ENCODE measurements at regions not wholly inside any gene's neighbourhood (a gene's known extent, or its start where the extent isn't known, plus 50 kb on each side); places are given as distances from the start of the nearest gene placed in this dataset.
A peak's percentile ranks its signal among the peaks of the same experiment; 100 is the strongest.

- DNase-seq, result no peak
Measured at GRCh38 chr1:25053576-25054250, 123.6 kb upstream of the RUNX3 start.

DNA sequence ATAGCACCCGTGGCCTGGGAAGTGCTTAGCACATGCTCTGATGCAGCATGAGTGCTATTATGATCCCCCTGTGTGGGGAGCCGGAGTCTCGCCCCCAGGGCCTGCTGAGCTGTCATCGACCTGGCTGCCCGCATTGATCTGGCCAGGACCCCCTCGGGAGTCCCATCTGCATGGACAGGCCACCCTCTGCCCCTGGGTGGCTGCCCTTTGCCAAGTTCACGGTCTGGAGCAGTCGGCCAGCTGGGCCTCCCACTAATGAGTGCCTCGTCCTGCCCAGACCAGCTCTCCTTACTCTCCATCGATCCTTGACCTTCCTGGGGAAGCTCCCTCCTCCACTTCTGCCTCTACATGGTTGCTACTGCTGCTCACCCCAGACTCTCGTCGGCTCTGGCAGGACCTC, 121.8 kb upstream of the RUNX3 start:
- DNase-seq, result no peak

DNA sequence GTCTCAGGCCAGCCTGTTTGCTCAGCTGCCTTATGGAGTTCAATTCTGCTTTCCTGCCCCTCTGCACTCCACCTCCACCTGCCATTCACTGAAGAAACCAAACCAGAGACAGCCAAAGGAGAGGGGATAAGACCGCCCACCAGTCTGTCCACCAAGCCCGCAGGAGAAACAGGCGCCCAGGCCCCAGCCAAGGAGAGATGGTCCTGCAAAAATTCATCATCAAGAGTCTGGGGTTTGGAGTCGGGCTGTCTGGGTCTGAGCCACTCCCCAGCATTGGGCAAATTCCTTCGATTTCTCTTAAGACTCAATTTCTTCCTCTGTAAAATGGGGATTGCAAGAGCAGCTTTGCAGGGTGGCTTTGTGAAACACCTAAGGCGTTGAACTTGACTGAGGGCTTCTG, 121.4 kb upstream of the RUNX3 start:
- peak; percentile 26 for DNase-seq

DNA sequence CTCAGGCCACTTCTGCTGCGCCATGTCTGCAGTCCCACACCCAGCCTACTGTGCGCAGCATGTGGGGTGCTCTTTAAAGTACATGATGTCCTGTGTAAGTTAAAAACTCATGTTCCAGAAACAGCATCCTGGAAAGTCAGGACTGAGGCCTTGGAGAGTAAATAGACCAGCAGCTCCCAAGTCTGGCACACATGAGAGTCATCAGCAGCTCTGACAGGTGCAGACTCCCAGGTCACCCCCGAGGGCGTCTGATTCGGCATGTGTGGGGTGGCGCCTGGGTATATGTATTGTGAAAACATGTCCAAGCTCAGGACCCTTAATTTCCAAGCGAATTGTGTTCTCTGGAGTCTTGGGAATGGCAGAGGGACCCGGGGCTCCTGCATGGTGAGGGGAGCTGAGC, 120.1 kb upstream of the RUNX3 start:
- no peak for DNase-seq

DNA sequence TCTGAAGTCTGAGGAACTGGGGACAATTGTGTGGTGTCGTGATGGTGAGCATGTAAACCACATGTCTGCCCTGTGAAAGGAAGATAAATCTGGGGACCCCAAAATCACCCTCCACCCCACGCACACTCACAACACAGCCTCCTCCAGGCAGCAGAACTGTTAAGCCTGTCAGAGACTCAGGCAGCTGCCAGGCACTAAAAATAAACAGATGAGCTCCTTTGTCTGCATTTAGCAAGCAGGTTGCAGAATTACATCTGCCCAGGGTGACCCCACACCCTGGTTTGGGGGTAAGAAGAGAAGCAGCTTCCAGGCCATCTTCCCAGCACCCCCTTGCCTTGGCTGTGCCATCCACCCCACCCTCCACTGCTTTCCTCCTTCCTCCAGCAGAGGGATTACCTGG, 119.1 kb upstream of the RUNX3 start:
- no peak for DNase-seq

DNA sequence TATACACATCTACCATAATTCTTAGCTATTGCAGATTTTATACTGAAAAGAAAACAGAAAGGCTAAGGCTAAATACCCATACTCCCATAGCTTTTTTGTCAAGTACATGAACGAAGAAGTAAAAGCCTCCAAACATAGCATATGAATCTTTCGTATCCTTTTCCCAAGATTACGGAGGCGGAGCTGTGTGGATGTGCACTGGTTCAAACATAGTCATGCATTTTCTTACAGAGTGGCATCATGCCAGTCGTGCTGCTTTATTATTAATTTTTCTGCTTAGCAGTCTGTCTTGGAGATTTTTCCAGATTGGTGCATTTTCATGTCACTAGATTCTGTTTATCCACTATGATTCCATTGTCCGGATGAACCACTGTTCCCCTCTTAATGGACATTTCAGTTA, 118.7 kb upstream of the RUNX3 start:
- DNase-seq, result no peak

DNA sequence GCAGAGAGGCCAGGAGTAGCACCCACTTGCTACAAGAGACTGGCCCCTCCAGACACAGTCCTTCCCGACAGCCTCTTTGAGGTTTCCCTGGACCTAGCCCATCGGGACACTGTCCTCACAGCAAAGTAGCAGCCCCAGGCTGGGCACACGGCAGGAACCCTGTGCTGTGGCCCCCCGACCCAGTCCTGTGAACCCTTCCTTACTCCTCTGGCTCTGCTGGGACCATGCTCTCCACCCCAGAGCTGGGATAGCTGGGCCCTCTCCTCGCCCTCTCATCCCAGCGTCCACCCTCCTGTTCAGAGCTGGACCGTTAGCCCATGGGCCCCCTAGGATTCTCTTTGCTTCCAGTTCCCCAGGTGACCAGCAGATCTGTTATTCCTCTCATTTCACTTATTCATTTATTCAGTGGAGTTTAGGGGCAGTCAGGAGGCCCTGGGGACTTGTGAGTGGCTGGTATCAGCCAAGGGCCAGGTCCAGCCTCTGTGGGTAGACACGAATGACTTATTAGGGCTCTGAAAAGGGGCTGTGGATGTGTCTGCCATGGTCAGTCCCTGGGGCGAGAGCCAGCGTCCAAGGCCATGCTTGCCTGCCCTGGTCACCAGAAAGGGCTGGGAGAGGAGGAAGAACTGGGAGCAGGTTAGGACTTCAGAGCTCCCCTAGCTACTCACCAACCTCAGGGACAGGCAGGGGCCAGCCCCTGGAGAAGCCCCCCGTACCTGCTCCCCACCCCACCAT, 117.6 kb upstream of the RUNX3 start:
- no peak for DNase-seq

- DNase-seq, result no peak
Measured at GRCh38 chr1:25046194-25046532, 116.1 kb upstream of the RUNX3 start.

- no peak for DNase-seq
Measured at GRCh38 chr1:25045480-25046193, 115.6 kb upstream of the RUNX3 start.

- no peak for DNase-seq
Measured at GRCh38 chr1:25043228-25043580, 113.1 kb upstream of the RUNX3 start.

- DNase-seq, result no peak
Measured at GRCh38 chr1:25042331-25043227, 112.5 kb upstream of the RUNX3 start.

DNA sequence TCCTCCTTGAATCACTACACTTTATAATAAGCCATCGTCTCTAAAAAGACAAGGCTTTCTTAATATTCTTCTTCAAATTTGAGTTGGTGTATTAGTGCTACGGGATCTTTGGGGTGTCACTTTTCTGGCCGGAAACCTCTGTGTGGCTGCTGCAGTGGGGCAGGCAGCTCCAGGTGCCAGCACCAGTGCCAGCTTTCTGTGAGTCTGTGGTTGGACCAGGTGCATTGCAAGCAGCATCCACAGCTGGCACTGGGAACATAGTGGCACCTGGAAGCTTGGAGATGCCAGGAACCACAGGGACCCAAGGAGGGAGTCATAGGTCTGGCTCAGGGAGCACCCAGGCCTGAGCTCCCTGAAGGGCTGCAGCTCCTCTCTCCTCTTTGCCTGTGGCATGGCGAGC, 111.8 kb upstream of the RUNX3 start:
- no peak for DNase-seq

GRCh38 chr1:25040122-25040685, 110.1 kb upstream of the RUNX3 start:
- DNase-seq, result no peak

DNA sequence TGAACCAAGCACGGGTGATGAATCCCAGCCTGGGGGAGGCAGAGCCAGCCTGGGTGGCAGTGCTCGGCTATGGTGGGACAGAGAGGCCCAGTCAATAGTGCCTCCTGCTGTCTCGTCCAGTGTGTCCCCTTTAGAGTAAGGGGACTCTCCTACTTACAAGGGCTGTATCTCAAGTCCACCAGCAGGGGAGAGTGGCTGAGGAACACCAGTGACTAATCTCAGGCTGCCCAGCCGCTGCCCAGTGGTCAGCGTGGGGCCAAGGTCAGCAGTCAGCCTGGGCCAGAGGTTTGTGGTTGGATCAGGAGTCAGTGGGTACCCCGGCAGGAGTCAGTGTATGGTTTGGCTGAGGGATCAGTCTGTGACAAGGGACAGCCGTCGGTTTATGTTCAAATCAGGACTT, 109.2 kb upstream of the RUNX3 start:
- DNase-seq, result no peak

DNA sequence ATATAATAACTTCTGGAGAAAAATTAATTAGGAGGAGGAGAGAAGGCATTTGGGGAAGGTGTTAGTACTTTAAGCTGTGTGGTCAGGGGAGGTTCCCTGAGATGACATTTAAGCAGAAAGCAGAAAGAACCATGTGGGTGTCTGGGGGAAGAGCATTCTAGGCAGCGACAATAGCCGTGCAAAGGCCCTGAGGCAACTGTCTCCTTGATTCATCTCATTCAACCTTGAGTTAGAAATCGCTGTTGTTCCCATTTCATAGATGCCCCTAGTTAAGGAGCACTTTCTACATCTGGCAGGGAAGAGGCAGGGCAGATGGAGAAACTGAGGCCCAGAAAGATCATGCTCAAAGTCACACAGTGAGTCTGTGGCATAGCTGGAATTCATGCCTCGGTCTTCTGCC, 108.6 kb upstream of the RUNX3 start:
- no peak for DNase-seq

DNA sequence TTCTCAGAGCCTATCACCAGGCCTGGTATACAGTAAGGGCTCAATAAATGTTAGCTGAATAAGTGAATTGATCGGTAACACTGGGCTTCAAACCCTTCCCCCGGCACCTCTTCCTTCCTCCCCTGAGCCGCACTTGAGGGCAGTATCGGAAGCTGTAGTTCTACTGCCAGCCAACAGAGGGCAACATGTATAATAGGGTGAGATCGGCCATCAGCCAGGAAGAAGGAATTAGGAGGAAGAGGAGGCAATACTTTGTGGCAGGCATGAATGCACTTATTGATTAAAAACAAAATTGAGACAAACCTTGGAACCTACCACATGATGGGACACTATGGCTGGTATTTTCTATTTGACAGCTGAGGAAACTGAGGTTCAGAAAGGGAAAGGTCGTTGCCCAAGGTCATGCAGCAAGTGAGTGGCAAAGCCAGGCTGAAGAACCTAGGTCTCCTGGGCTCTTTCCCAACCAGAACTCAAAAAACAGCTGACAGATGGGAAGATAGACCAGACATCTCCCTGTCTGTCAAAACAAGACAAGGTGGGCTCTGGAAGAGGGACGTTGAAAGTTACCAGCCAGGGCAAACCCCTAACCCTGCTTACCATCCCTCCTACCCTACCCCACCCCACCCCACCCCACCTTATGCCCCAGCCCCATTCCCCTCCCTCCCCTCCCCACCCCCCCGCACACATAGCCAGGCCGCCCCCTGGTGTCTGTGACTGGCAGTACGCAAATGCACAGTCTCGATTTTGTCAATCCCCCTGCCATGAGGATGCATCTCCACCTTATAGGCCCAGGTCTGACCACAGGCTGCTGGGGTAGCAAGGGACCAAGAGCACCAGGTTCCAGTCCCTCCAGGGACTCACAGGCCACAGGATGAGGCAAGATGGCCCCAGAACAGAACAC, 107.3 kb upstream of the RUNX3 start:
- DNase-seq, result peak; percentile 18

GRCh38 chr1:25036117-25036546, 106.1 kb upstream of the RUNX3 start:
- DNase-seq, result no peak

GRCh38 chr1:25035523-25036116, 105.5 kb upstream of the RUNX3 start:
- no peak for DNase-seq

- DNase-seq, result no peak
Measured at GRCh38 chr1:25034736-25035522, 104.9 kb upstream of the RUNX3 start.
